H1 (cell line): ENCODE measurements at regions not wholly inside any gene's neighbourhood (a gene's known extent, or its start where the extent isn't known, plus 50 kb on each side); places are given as distances from the start of the nearest gene placed in this dataset.

Source experiments
- CTCF ChIA-PET: fragments of 300-600 bp; sonication (Branson Sonifier 250); formaldehyde crosslinking; loops from one replicate; lab custom pipeline; 2021; ENCODE audit not compliant: partially characterized antibody; lab: Charles Lee
- POLR2A ChIA-PET: fragments of 300-600 bp; sonication (Branson Sonifier 250); formaldehyde crosslinking; loops from one replicate; lab custom pipeline; 2021; ENCODE audit warnings: inconsistent platforms; ENCODE audit not compliant: partially characterized antibody; lab: Charles Lee
- DNase-seq, 2 experiments: peaks; one replicate each; pipeline versions ENCODE4 v3.0.0 to v3.0.0-alpha.2; 2010 to 2022; ENCODE audit warnings: low spot score in 2 of 2, low read depth in 1 of 2, mixed read lengths in 1 of 2
- FAIRE-seq: peaks from 2 replicates; lab custom pipeline; 2011; peaks lifted over from hg19 to GRCh38; lab: Jason Lieb, UNC
- H2AFZ ChIP-seq: 2 replicates; pipeline ENCODE4 v1.8.1; 2012; ENCODE audit warnings: low read length, inconsistent platforms
- H2AK5ac ChIP-seq: 2 replicates; pipeline ENCODE4 v1.6.1; 2013; ENCODE audit warnings: low read depth, low read length
- H2BK120ac ChIP-seq: replicated peaks from 2 replicates; pipeline ENCODE3; 2013; ENCODE audit warnings: low read depth, low read length, inconsistent platforms
- H2BK12ac ChIP-seq: 2 replicates; pipeline ENCODE4 v1.6.1; 2013; ENCODE audit warnings: low read depth, low read length
- H2BK15ac ChIP-seq: 2 replicates; pipeline ENCODE4 v1.6.1; 2013; ENCODE audit warnings: low read length
- H2BK20ac ChIP-seq: 2 replicates; pipeline ENCODE4 v1.6.1; 2013; ENCODE audit warnings: low read length
- H2BK5ac ChIP-seq: 2 replicates; pipeline ENCODE4 v1.6.1; 2013; ENCODE audit warnings: low read depth, low read length
- H3K14ac ChIP-seq: 2 replicates; pipeline ENCODE4 v1.6.1; 2013; ENCODE audit warnings: inconsistent platforms; ENCODE audit not compliant: insufficient read length
- H3K18ac ChIP-seq: 2 replicates; pipeline ENCODE4 v1.6.1; 2013; ENCODE audit warnings: low read length; ENCODE audit errors: extremely low read depth
- H3K23ac ChIP-seq: 2 replicates; pipeline ENCODE4 v1.6.1; 2013; ENCODE audit warnings: inconsistent platforms; ENCODE audit not compliant: insufficient read length
- H3K23me2 ChIP-seq: 2 replicates; pipeline ENCODE4 v1.6.1; 2013; ENCODE audit warnings: low read depth, low read length
- H3K27ac ChIP-seq: 2 replicates; pipeline ENCODE4 v1.6.1; 2011; ENCODE audit warnings: low read depth, low read length, inconsistent platforms
- H3K27me3 ChIP-seq, 4 experiments: replicated peaks in 1 of 4; 1 replicate in 1 of 4; 2 replicates in 3 of 4; pipeline versions ENCODE4 v1.6.1 to v1.8.1; 2011 to 2013; ENCODE audit warnings: low read length in 3 of 4, mild to moderate bottlenecking in 3 of 4, inconsistent platforms in 2 of 4, mixed read lengths in 2 of 4, moderate library complexity in 1 of 4; ENCODE audit not compliant: control insufficient read depth in 3 of 4, insufficient read depth in 3 of 4; ENCODE audit errors: extremely low read depth in 1 of 4
- H3K36me3 ChIP-seq, 4 experiments: 2 replicates each; pipeline versions ENCODE4 v1.6.1 to v1.8.1; 2011 to 2013; ENCODE audit warnings: mild to moderate bottlenecking in 4 of 4, low read length in 3 of 4, moderate library complexity in 2 of 4, control low read depth in 1 of 4, inconsistent platforms in 1 of 4; ENCODE audit not compliant: insufficient read depth in 4 of 4, control insufficient read depth in 2 of 4
- H3K4ac ChIP-seq: replicated peaks from 2 replicates; pipeline ENCODE3; 2013; ENCODE audit warnings: low read length, low read depth, mixed read lengths, inconsistent platforms; ENCODE audit not compliant: insufficient read length
- H3K4me1 ChIP-seq, 4 experiments: replicated peaks in 1 of 4; 1 replicate in 1 of 4; 2 replicates in 3 of 4; pipeline versions ENCODE4 v1.6.1 to v1.8.1; 2011 to 2013; ENCODE audit warnings: low read length in 3 of 4, inconsistent platforms in 2 of 4, mixed read lengths in 1 of 4; ENCODE audit not compliant: insufficient read depth in 4 of 4, control insufficient read depth in 3 of 4
- H3K4me2 ChIP-seq, 2 experiments: 2 replicates each; pipeline versions ENCODE4 v1.6.1 to v1.8.1; 2011 to 2013; ENCODE audit warnings: low read depth in 2 of 2, low read length in 2 of 2, control low read depth in 1 of 2, inconsistent platforms in 1 of 2, mild to moderate bottlenecking in 1 of 2; ENCODE audit not compliant: insufficient read depth in 1 of 2
- H3K4me3 ChIP-seq, 4 experiments: fragments of 200-600, 300-600 bp in 1 of 4; sonication (generic), shearing (Covaris generic), sonication (Bioruptor Twin) in 1 of 4; 2 replicates each; pipeline versions ENCODE4 v1.5.1 to v1.8.1; 2011 to 2016; ENCODE audit warnings: low read length in 4 of 4, low read depth in 3 of 4, control low read depth in 2 of 4, inconsistent platforms in 2 of 4, mild to moderate bottlenecking in 2 of 4, mixed read lengths in 1 of 4, moderate library complexity in 1 of 4; ENCODE audit not compliant: insufficient read depth in 2 of 4; ENCODE audit errors: extremely low read depth in 1 of 4
- H3K56ac ChIP-seq: replicated peaks from 2 replicates; pipeline ENCODE3; 2013; ENCODE audit warnings: low read depth, mild to moderate bottlenecking, mixed read lengths, low read length, inconsistent platforms; ENCODE audit not compliant: insufficient read length
- H3K79me1 ChIP-seq: 2 replicates; pipeline ENCODE4 v1.6.1; 2013; ENCODE audit warnings: low read depth, low read length, control low read depth
- H3K79me2 ChIP-seq, 2 experiments: 2 replicates each; pipeline versions ENCODE4 v1.6.1 to v1.8.1; 2012 to 2013; ENCODE audit warnings: low read length in 2 of 2, mild to moderate bottlenecking in 2 of 2, inconsistent platforms in 1 of 2; ENCODE audit not compliant: insufficient read depth in 2 of 2, control insufficient read depth in 1 of 2
- H3K9ac ChIP-seq, 4 experiments: replicated peaks in 1 of 4; 1 replicate in 1 of 4; 2 replicates in 3 of 4; pipeline versions ENCODE4 v1.6.1 to v1.8.1; 2011 to 2013; ENCODE audit warnings: low read depth in 3 of 4, low read length in 3 of 4, control low read depth in 2 of 4, mild to moderate bottlenecking in 2 of 4, moderate library complexity in 2 of 4, inconsistent platforms in 1 of 4; ENCODE audit errors: extremely low read depth in 1 of 4
- H3K9me3 ChIP-seq, 2 experiments: 2 replicates each; pipeline versions ENCODE4 v1.6.1 to v1.8.1; 2012 to 2013; ENCODE audit warnings: mild to moderate bottlenecking in 2 of 2, moderate library complexity in 2 of 2, control low read depth in 1 of 2, inconsistent platforms in 1 of 2, low read depth in 1 of 2, low read length in 1 of 2, mixed read lengths in 1 of 2; ENCODE audit not compliant: insufficient read depth in 2 of 2
- H4K20me1 ChIP-seq, 2 experiments: replicated peaks in 1 of 2; 2 replicates each; pipeline versions ENCODE3 to v1.8.1; 2011 to 2013; ENCODE audit warnings: inconsistent platforms in 2 of 2, low read length in 2 of 2, mild to moderate bottlenecking in 1 of 2; ENCODE audit not compliant: insufficient read depth in 2 of 2, control insufficient read depth in 1 of 2
- H4K5ac ChIP-seq: 2 replicates; pipeline ENCODE4 v1.6.1; 2013; ENCODE audit warnings: low read length, low read depth, mixed read lengths, inconsistent platforms; ENCODE audit not compliant: insufficient read length
- H4K8ac ChIP-seq: 2 replicates; pipeline ENCODE4 v1.8.0; 2013; ENCODE audit warnings: mild to moderate bottlenecking, moderate library complexity, low read length, inconsistent platforms; ENCODE audit not compliant: insufficient read depth; ENCODE audit errors: extremely low read depth
- H4K91ac ChIP-seq: replicated peaks from 2 replicates; pipeline ENCODE3; 2013; ENCODE audit warnings: low read length, mixed read lengths, inconsistent platforms; ENCODE audit not compliant: insufficient read length
- BCL11A ChIP-seq, 2 experiments: IDR thresholded peaks; one replicate each; pipeline ENCODE4 v1.6.1; 2011; ENCODE audit warnings: low read depth in 2 of 2, low read length in 2 of 2, mild to moderate bottlenecking in 2 of 2
- JUND ChIP-seq: IDR thresholded peaks from 2 replicates; pipeline ENCODE4 v1.6.1; 2011; ENCODE audit warnings: mild to moderate bottlenecking, improper control_type of control experiment, low read length
- RFX5 ChIP-seq: IDR thresholded peaks from 2 replicates; pipeline ENCODE4 v1.6.1; 2011; ENCODE audit warnings: low read depth, low read length, improper control_type of control experiment, borderline replicate concordance

- no peak overlapping the region for H3K9ac ChIP-seq
- H3K23ac ChIP-seq = no peak overlapping the region
- ChIA-PET CTCF (interaction anchor here (1.2 kb wide), 1 partner anchor 39 kb away, joined by 3 read pairs; no protein-coding TSS in a partner anchor), POLR2A (no interaction called here)
- no peak overlapping the region for H2BK120ac ChIP-seq
- H3K4me2 ChIP-seq = no peak overlapping the region
- no peaks in the 10 kb centered on the region for H3K79me1 ChIP-seq
- no peaks in the 10 kb centered on the region for H3K27me3 ChIP-seq
- no peak overlapping the region for H3K14ac ChIP-seq
- no peak overlapping the region for H3K18ac ChIP-seq
- H2BK15ac ChIP-seq = no peak overlapping the region
- no peak overlapping the region for H4K8ac ChIP-seq
- FAIRE-seq = no peak
- H2BK12ac ChIP-seq = no peak overlapping the region
- H3K23me2 ChIP-seq = no peaks in the 10 kb centered on the region
- no peak overlapping the region for H3K56ac ChIP-seq
- no peak overlapping the region for H3K27ac ChIP-seq
- H2AFZ ChIP-seq = no peak overlapping the region
- no peak overlapping the region for H3K4me3 ChIP-seq
- no peak overlapping the region for H4K91ac ChIP-seq
- no peaks in the 10 kb centered on the region for H3K4me1 ChIP-seq
- no peak overlapping the region for H2BK20ac ChIP-seq
- H3K36me3 ChIP-seq = no peaks in the 10 kb centered on the region
- no peaks in the 10 kb centered on the region for H3K79me2 ChIP-seq
- no peak overlapping the region for H2AK5ac ChIP-seq
- H4K20me1 ChIP-seq = no peaks in the 10 kb centered on the region
- no peak for DNase-seq
- no peak overlapping the region for H2BK5ac ChIP-seq
- no peaks in the 10 kb centered on the region for H3K9me3 ChIP-seq
- H4K5ac ChIP-seq = no peak overlapping the region
- no peak overlapping the region for H3K4ac ChIP-seq
- TF ChIP-seq BCL11A (IDR thresholded peaks at IDR 0.05; ENCODE audit: low read depth in 2 of 2, low read length in 2 of 2) (no peak), JUND (no peak), RFX5 (no peak)
Observed at GRCh38 chr14:85996551-85996950, 466.6 kb downstream of the FLRT2 start.
